ENCODE measurements at regions not wholly inside any gene's neighbourhood (a gene's known extent, or its start where the extent isn't known, plus 50 kb on each side); places are given as distances from the start of the nearest gene placed in this dataset.
A peak's percentile ranks its signal among the peaks of the same experiment; 100 is the strongest.

GRCh38 chr3:117136003-117136402, 426.4 kb downstream of the TUSC7 start:
- Histone ChIP-seq H3K4me3 (no peak overlapping the region), H3K4me1 (ENCODE audit: insufficient read depth) (no peaks in the 10 kb centered on the region), H3K79me2 (ENCODE audit: insufficient read depth) (no peaks in the 10 kb centered on the region), H2AFZ (no peak overlapping the region), H3K27me3 (replicated peaks; ENCODE audit: insufficient read depth) (no peaks in the 10 kb centered on the region), H3K4me2 (ENCODE audit: unreplicated experiment) (no peak overlapping the region), H3K27ac (no peak overlapping the region), H4K20me1 (ENCODE audit: insufficient read depth) (no peaks in the 10 kb centered on the region), H3K36me3 (ENCODE audit: low read depth) (no peaks in the 10 kb centered on the region), H3K9me3 (ENCODE audit: low read depth) (no peaks in the 10 kb centered on the region), H3K9ac (no peak overlapping the region), H3K9me2 (ENCODE audit: insufficient read depth) (no peaks in the 10 kb centered on the region), H3F3A (ENCODE audit: insufficient read depth) (no peaks in the 10 kb centered on the region)
- in situ Hi-C loops (cut with MboI) = no loop called here
- no peak for DNase-seq
- 50 to 75% methylated on average over 1 of the region's 1 CpG for whole genome bisulfite sequencing, 2 experiments (ENCODE audit: low coverage in 1 of 2, low lambda C conversion rate in 2 of 2, missing lambda C conversion rate in 2 of 2)
- TF ChIP-seq EZH2 (IDR thresholded peaks at IDR 0.05; ENCODE audit: insufficient read depth, poor library complexity, severe bottlenecking) (no peak), EZH2phosphoT487 (IDR thresholded peaks at IDR 0.05; ENCODE audit: insufficient read depth, low read depth) (no peak)

GRCh38 chr3:117137065-117137464, 427.5 kb downstream of the TUSC7 start:
- no peaks in the 10 kb centered on the region for H3K9me3 ChIP-seq (ENCODE audit: low read depth)

DNA sequence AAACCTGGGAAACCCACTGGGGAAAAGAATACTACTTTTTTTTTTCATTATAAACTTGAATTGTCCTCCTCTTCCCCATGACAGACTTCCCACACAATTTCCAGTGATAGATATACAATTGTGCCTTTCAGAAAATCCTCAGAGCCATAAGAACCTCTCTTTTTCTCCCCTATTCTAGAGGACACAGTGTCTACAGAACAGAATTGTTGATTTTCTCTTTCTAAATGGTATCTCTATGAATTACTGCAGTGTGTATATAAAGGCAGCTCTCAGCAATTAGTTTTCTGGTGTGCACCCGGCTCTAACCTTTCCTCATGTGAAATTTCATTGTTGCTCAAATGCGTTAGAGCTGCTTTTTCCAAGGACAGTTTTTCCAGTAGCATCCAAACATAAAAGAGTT, 430.1 kb downstream of the TUSC7 start:
- 96 to 97% methylated on average over 2 of the region's 2 CpGs for WGBS, 2 experiments (ENCODE audit: low coverage in 1 of 2, low lambda C conversion rate in 2 of 2, missing lambda C conversion rate in 2 of 2)
- in situ Hi-C loops (cut with MboI) = no loop called here
- H3K4me2 ChIP-seq (ENCODE audit: unreplicated experiment) = no peak overlapping the region

More at GRCh38 chr3:117137065-117137464, 427.5 kb downstream of the TUSC7 start:
- 50 to 68% methylated on average over 1 of the region's 1 CpG for WGBS, 2 experiments (ENCODE audit: low coverage in 1 of 2, low lambda C conversion rate in 2 of 2, missing lambda C conversion rate in 2 of 2)
- Histone ChIP-seq H3K79me2 (ENCODE audit: insufficient read depth) (no peaks in the 10 kb centered on the region), H3F3A (ENCODE audit: insufficient read depth) (no peaks in the 10 kb centered on the region), H3K4me1 (ENCODE audit: insufficient read depth) (no peaks in the 10 kb centered on the region), H3K36me3 (ENCODE audit: low read depth) (no peaks in the 10 kb centered on the region), H3K27ac (no peak overlapping the region), H3K9ac (no peak overlapping the region), H3K27me3 (replicated peaks; ENCODE audit: insufficient read depth) (no peaks in the 10 kb centered on the region), H3K9me2 (ENCODE audit: insufficient read depth) (no peaks in the 10 kb centered on the region), H4K20me1 (ENCODE audit: insufficient read depth) (no peaks in the 10 kb centered on the region), H3K4me3 (no peak overlapping the region), H3K4me2 (ENCODE audit: unreplicated experiment) (no peak overlapping the region), H2AFZ (no peak overlapping the region)
- in situ Hi-C loops (cut with MboI) = no loop called here
- TF ChIP-seq EZH2phosphoT487 (IDR thresholded peaks at IDR 0.05; ENCODE audit: insufficient read depth, low read depth) (no peak), EZH2 (IDR thresholded peaks at IDR 0.05; ENCODE audit: insufficient read depth, poor library complexity, severe bottlenecking) (no peak)
- no peak for DNase-seq

GRCh38 chr3:117141812-117142211, 432.2 kb downstream of the TUSC7 start:
- no peaks in the 10 kb centered on the region for H4K20me1 ChIP-seq (ENCODE audit: insufficient read depth)
- H3K27me3 ChIP-seq (replicated peaks; ENCODE audit: insufficient read depth) = no peaks in the 10 kb centered on the region
- TF ChIP-seq EZH2 (IDR thresholded peaks at IDR 0.05; ENCODE audit: insufficient read depth, poor library complexity, severe bottlenecking) (no peak), EZH2phosphoT487 (IDR thresholded peaks at IDR 0.05; ENCODE audit: insufficient read depth, low read depth) (no peak)
- H3K9ac ChIP-seq = no peak overlapping the region
- no peak overlapping the region for H3K27ac ChIP-seq
- no peak overlapping the region for H3K4me3 ChIP-seq
- H3K9me2 ChIP-seq (ENCODE audit: insufficient read depth) = no peaks in the 10 kb centered on the region
- no peak overlapping the region for H3K4me2 ChIP-seq (ENCODE audit: unreplicated experiment)
- no peaks in the 10 kb centered on the region for H3K9me3 ChIP-seq (ENCODE audit: low read depth)
- no peaks in the 10 kb centered on the region for H3K79me2 ChIP-seq (ENCODE audit: insufficient read depth)
- H2AFZ ChIP-seq = no peak overlapping the region
- in situ Hi-C loops (cut with MboI) = no loop called here
- H3K4me1 ChIP-seq (ENCODE audit: insufficient read depth) = peaks cover 18% of the 10 kb centered on the region
- DNase-seq = no peak
- no peaks in the 10 kb centered on the region for H3F3A ChIP-seq (ENCODE audit: insufficient read depth)
- H3K36me3 ChIP-seq (ENCODE audit: low read depth) = no peaks in the 10 kb centered on the region

More for the DNA sequence above, 430.1 kb downstream of the TUSC7 start:
- no peaks in the 10 kb centered on the region for H3K9me2 ChIP-seq (ENCODE audit: insufficient read depth)
- peaks cover 5% of the 10 kb centered on the region for H3K4me1 ChIP-seq (ENCODE audit: insufficient read depth)
- no peaks in the 10 kb centered on the region for H3K36me3 ChIP-seq (ENCODE audit: low read depth)
- no peak overlapping the region for H2AFZ ChIP-seq
- H3K79me2 ChIP-seq (ENCODE audit: insufficient read depth) = no peaks in the 10 kb centered on the region
- TF ChIP-seq EZH2 (IDR thresholded peaks at IDR 0.05; ENCODE audit: insufficient read depth, poor library complexity, severe bottlenecking) (no peak), EZH2phosphoT487 (IDR thresholded peaks at IDR 0.05; ENCODE audit: insufficient read depth, low read depth) (no peak)
- H3K4me3 ChIP-seq = no peak overlapping the region
- H3K27ac ChIP-seq = no peak overlapping the region
- H3K9me3 ChIP-seq (ENCODE audit: low read depth) = no peaks in the 10 kb centered on the region
- H3F3A ChIP-seq (ENCODE audit: insufficient read depth) = no peaks in the 10 kb centered on the region
- H4K20me1 ChIP-seq (ENCODE audit: insufficient read depth) = no peaks in the 10 kb centered on the region
- H3K9ac ChIP-seq = no peak overlapping the region
- H3K27me3 ChIP-seq (replicated peaks; ENCODE audit: insufficient read depth) = no peaks in the 10 kb centered on the region
- DNase-seq = no peak

GRCh38 chr3:117144853-117145252, 435.3 kb downstream of the TUSC7 start:
- H3F3A ChIP-seq (ENCODE audit: insufficient read depth) = no peaks in the 10 kb centered on the region
- H3K4me1 ChIP-seq (ENCODE audit: insufficient read depth) = peaks cover 18% of the 10 kb centered on the region
- TF ChIP-seq EZH2phosphoT487 (IDR thresholded peaks at IDR 0.05; ENCODE audit: insufficient read depth, low read depth) = no peak
- TF ChIP-seq EZH2 (IDR thresholded peaks at IDR 0.05; ENCODE audit: insufficient read depth, poor library complexity, severe bottlenecking) = no peak
- DNase-seq = peak; percentile 64
- no peaks in the 10 kb centered on the region for H3K9me2 ChIP-seq (ENCODE audit: insufficient read depth)
- 11 to 13% methylated on average over 5 of the region's 5 CpGs for WGBS, 2 experiments (ENCODE audit: low coverage in 1 of 2, low lambda C conversion rate in 2 of 2, missing lambda C conversion rate in 2 of 2)
- peak overlapping the region; percentile 10 for H3K9ac ChIP-seq
- peak overlapping the region; percentile 52 for H3K4me2 ChIP-seq (ENCODE audit: unreplicated experiment)
- no peaks in the 10 kb centered on the region for H4K20me1 ChIP-seq (ENCODE audit: insufficient read depth)
- no peaks in the 10 kb centered on the region for H3K79me2 ChIP-seq (ENCODE audit: insufficient read depth)
- no peaks in the 10 kb centered on the region for H3K27me3 ChIP-seq (replicated peaks; ENCODE audit: insufficient read depth)
- no peaks in the 10 kb centered on the region for H3K36me3 ChIP-seq (ENCODE audit: low read depth)
- peak overlapping the region; percentile 21; the same call in 1 of the 2 replicates for H3K4me3 ChIP-seq
- H3K9me3 ChIP-seq (ENCODE audit: low read depth) = no peaks in the 10 kb centered on the region
- in situ Hi-C loops (cut with MboI) = no loop called here
- H3K27ac ChIP-seq = 0 out of 2 replicates have a peak overlapping the region, but pooled peaks have one; percentile 13
- peak overlapping the region; percentile 27 for H2AFZ ChIP-seq

Measured in GM23248 (cell line).